Endometrium (tissue), 2 donors: ENCODE measurements at regions not wholly inside any gene's neighbourhood (a gene's known extent, or its start where the extent isn't known, plus 50 kb on each side); places are given as distances from the start of the nearest gene placed in this dataset.
"Not testable (repeated sequence)": the region's sequence is repeated elsewhere in the genome, so short reads cannot be mapped to it uniquely, and the experiment has no call there.

Source experiments
- FAIRE-seq: peaks from 2 replicates; lab custom pipeline; 2012; peaks lifted over from hg19 to GRCh38; lab: Jason Lieb, UNC
- donor health status: control.
- donor health status: control.

DNA sequence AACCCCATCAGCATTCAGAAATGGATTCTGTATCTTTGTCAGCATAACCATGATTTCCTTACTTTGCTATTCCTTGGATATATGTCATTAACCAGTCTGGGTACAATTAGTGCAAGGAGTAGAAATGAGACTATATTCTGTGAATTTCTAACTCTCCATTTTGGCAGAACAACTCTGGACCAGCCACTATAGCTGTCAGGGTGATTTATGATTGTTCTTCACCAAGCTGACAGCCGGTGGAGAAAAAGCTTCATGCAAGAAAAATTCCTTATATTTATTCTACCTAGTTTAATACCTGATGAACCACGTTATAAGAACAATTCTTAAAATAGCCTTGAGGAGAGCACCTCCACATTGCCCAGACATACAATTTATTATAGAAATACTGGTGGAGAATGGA, 431.2 kb upstream of the TCF4 start:
- no peak for FAIRE-seq

DNA sequence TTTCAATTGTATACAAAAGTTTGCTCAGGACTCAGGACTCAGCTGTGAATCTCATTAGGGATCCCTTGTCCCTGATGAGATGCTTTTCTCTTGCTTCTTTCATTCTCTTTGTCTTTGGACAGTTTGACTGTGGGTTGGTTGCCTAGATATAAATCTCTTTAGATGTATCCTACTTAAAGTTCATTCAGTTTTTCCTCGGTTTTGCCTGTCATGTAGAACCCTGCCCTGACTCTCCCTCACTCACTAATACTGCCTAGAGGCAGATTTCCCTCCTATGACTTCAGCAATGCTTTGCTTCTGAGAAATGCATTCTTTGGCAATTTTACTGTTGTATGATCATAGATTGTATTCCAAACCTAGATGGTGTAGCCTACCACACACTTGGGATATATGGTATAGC, 421.4 kb upstream of the TCF4 start:
- FAIRE-seq: no peak

DNA sequence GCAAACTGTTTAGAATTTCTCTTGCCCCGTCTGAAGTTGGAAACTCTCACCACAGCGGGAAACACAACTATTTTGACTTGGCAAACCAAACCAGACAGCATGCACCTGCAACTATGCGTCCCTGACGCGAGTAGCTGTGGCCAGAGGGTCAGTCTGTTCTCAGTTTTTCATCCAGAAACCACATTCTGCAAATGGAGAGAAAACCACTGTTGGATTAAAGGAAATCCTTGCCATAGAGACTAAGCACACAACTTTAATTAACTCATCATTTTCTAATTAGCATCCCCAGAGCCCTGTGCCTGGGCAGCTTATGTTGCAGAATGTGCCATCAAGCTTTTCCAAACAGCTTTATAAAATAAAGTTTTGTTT, 415.7 kb upstream of the TCF4 start:
- FAIRE-seq: no peak

DNA sequence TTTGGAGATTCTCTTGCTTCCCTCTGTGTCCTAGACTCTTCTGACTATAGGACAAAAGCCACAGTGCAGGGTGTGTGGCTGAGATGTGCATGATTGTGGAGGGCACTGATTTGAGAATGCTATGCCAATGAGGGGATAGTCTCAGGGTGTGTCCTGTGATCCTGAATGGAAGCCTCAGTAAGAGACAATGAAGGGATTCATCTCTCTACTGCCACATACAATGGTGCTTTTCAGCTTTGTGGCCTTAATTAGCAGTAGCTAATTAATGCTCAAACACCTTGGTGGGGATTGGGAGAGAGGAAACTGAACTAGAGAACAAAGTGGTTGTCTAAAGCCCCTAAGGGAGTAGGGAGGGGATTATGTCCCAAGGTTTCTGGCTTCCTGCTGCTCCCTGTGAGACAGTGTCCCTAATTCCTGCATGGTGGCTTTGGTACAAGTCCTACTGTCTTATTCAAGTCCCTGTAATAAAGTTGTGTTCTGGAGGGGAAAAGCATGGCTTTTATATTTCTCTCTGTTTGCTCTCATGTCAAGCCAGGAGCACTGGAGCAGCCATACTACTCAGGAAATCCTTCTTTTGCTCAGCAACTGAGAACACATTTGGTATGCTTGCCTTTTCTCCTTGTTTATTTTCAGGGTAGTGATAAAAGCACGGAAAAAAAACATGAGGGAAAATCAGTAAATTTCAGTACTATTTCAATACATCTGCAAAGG, 415.2 kb upstream of the TCF4 start:
- FAIRE-seq: no peak

DNA sequence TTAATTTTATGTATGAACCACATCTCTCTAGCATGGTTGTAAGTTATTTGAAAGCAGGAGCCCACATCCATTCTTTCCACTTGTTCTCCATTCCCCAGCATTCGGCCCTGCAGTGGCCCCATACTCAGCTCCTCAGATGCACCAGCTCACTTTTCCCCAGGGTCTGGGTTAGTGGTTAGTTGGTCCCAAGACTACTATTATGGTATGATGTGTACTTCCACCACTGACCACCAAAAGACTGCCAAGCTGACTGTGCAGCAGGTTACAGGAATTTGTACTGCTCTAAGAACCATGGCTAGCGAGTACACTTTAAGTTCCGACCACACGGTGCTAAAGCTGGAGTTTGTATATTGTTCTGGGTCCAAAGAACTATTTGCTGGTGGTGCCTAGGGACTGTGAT, 413.6 kb upstream of the TCF4 start:
- FAIRE-seq: no peak

DNA sequence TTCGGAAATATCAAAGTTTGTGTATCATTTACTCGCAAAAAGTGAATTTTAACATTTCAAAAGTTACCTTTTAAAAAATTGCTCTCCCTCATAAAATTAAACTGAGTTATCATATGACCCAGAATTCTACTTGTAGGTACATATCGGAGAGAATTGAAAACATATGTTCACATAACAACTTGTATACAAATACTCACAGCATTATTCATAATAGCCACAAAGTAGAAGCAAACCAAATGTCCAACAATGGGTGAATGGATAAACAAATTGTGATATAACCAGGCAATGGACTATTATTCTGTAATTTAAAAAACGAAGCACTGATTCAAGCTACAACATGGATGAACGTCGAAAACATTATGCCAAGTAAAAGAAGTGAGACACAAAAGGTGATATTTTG, 412.0 kb upstream of the TCF4 start:
- FAIRE-seq: no peak

DNA sequence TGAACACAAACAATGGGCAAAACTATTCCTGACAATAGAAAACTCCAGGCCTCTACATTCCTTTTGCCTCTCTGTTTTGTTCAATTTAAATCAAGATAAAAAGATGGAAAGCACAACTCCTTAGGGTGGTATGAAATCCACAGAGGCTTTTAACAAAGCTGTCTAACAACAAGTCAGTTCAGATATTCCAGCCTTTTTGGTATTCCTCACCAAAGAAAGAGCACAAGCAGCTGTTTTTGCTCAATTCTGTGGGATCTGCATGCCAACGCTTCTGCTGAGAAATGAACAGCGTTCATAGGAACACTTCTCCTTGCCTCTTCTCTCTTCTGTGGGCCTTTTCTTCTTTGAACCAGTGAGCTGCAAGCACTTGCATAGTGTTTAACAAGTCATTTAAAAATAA, 411.6 kb upstream of the TCF4 start:
- no peak for FAIRE-seq

DNA sequence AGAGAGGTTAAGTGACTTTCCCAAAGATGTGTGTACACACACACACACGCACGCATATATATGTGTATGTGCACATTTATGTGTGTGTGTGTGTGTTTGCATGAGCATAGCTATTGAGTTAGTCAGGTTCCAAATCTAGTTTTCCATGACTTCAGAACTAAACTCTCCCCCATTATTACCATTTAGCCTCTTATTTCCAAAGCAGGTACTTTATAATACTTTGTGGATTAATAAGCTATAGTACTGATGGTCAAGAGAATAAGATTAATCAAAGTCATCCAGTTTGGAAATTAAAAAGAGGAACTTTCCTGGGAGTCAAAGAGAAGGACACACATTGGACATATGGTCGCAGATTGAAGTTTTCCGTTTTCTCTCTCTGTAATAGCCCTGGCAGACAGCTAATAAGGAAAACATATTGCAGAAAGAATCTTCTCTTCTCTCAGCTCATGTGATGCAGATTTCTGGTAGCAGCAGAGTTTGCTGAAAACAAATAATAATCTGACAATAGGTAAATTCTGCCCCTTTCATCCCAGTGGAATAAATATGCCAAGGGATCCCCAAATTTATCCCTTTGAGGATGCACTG, 410.9 kb upstream of the TCF4 start:
- no peak for FAIRE-seq

DNA sequence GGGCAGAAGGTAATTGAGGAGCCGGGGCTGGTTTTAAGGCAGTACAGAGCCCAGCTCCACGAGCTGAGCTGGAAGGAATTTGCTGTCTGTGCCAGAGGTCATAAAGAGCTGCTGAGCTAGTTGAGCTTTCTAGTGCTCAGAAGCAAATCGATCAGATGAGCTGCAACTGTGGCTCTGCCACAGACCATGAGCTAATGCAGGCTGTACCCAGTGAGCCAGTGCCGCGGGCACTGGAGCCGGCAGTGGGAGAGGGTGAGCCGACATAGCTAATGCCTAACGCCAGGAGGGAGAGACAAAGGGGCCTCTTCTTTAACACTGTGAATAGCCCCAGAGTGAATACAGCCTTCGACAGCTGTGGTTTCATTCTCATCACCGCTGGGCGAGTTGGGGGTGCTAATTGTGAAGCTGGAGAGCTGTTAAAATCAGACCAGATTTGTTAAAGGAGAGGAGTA, 410.1 kb upstream of the TCF4 start:
- FAIRE-seq: no peak

DNA sequence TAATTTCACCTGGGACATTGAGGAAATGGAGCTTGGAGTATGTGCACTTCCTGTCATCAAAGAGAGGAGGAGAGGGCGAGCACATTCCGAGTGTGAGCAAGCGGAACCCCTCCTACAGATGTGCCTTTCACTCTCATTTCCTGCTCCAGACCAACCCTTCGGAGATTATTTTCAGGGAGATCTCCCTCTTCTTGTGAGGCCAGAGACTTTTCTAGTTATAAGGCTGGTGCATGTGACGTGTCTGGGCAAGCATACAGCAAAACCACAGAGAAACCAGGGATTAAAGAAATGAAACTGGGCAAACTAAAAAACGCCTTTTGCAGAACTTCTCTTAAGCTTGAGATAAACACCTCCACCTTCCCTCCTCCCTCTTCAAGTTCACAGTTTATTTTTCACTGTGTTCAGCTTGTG, 409.2 kb upstream of the TCF4 start:
- FAIRE-seq: no peak

DNA sequence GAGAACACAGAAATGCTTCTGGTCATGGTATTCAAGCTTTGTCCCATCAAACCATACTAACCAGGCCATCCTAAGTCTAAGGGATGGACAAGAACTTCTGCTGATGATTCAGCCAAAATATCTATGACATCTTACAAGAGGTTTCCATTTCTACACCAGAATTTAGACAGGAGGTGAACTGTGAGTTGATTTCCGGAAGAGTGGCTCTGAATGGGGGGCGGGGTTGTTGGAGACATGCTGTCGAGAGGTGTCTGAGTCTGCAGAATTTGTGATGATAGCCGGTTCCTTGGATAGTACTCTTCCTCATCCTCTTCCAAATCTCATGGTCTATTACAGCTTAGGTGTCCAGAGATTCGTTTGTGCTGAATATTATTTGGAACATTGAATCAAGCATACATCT, 408.7 kb upstream of the TCF4 start:
- FAIRE-seq: no peak

DNA sequence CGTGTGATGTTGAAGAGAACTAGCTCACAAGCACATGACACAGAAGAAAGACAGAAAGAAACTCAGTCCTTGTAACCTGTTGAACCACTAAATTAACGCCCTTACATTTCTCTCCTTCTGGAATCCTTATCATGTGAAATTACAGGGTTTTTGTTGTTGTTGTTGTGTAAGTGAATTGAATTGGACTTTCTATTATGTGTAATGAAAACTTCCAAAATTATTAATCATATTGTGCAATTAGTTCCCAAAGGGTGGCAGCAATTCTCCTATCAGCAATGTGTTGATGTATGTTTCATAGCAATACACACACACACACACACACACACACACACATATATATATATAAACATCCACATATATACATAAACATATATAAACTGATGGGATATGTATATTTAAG, 402.2 kb upstream of the TCF4 start:
- no peak for FAIRE-seq

DNA sequence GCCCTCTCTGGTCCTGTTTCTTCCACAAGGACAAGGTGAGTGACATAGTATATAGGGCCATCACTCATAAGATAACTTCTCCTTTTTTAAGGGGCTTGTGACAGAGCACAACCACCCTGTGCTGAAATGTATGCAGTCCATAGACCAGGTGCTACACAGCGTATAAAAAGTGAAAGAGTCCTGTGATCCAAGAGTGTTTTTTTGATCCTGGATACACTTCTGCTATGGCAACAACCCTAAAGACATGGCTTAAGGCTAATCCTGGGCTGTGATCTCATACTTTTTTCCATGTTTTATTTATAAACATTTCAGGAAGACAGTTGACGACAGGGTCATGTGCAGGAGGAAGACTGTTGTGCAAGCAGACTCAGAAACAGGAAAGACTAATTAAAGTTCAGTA, 400.5 kb upstream of the TCF4 start:
- FAIRE-seq: no peak

DNA sequence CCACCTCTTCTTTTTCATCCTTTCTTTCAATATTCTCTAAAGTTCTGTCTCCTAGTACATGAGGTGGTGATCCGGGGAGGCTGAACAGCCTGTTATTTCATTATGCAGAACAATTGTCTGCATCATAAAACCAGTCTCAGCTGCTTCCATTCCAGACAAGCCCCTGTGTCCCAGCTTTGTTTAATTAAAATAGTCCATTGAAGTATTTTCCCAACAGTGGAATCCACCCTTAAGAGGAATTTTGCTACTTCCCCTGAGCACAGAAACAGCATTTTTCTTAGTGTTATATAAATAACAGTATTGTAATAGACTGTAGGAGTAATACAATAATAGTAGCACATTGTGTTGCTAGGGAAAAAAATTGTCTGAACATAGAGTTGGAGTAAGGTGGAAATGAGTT, 395.4 kb upstream of the TCF4 start:
- peak; percentile 89 for FAIRE-seq

DNA sequence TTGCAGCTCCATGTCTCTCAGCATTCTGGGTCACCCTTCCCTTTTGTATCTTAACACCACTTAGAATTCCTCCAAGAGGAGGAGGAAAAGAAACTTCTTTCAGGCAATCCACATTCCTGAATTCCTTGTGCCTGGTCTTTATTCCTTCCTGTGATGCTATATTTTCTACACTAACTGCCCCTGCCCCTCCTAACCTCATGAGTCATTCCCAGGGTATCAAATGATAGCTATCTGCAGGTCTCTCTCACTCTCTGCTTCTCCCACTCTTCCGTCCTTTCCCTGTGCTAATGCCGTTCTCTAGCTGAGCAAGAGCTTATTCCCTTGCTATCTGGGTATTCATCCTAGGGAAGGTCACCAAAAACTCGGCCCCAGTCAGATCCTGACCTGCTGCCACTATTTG, 395.0 kb upstream of the TCF4 start:
- no peak for FAIRE-seq

DNA sequence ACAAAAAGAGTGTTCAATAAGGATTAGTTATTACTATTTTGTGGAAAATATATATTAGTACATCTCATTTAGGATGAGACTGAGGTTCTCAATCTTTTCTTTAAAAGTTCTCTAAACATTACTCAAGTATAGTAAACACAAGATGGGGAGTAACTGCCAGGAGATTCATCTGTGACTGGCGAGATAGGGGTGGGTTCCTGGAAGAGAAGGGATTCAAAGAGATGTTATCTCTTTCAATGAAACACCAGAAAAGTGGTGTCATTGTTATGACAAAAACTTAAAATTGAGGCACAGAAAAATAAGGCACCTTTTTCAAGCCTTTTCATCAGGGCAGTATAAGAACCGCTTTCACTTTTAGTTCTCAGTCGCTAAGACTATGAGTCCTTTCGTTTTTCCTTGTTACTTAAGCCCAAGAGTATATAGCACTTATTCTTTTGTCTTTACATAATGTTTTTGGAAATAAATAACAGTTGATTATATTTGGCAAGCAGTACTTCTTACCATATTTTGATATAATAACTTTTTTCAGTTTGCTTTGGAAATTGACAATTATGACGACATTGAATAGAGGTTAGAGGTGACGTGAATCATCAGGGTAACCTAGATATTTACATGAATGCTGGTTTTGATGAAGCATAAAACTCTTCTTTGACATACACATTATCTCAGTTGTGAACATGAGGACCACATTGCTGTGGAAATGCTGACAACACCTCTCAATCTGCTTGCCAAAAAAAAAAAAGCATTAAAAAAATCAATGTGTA, 393.9 kb upstream of the TCF4 start:
- no peak for FAIRE-seq

DNA sequence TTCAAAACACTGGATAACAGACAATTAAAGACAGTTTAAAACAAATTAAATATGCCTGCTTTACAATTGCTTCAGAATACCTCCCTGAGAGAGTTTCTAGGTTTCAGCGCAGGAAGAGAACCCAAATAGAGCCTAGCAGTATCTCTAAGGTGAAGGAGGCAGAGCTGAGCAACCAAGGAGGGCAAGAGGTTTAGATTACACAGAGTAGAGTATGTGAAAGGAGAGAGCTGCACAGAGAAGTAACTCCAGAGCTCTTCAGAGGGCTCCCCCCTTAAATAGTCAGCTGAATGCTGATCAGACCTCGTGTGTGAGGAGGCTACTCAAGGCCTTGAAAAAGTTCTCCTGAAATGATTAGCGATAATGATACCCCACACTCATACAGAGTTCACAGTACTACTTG, 386.5 kb upstream of the TCF4 start:
- no peak for FAIRE-seq

DNA sequence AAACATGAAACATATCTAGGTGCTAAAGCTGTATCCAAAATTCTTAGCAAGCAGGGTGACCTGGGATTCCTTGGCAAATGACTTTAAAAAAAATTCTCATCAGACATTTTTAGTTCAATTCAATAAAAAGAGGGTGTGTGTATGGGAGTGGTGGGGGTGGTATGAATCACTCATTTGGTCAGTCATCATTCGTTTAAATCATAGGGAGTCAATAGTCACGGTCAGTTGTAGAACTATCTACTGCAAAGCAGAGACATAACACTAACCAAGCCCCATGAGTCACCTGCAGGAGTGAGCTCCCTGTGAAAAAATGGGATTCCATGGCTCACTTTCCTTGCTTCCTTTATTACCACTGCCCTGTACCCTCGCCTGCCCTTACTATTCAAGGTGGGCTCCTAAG, 380.6 kb upstream of the TCF4 start:
- FAIRE-seq: no peak

DNA sequence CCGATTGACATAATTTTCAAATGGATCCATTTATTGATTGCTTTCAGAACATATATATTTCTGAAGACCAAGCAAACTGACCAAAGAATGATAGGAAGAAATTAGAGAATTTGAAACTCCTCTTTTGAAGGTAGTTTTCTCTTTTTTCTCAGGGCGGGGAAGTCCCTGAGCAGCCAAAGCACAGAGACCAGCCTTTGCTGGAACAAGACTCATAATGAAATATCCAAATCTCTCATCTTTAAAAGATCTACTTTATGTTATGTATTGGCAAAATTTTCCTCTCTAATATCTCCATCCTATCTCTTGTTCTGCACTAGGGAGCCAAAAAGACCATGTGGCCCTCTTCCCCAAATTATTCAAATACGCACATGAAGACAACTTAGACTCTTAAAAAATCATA, 379.0 kb upstream of the TCF4 start:
- no peak for FAIRE-seq

DNA sequence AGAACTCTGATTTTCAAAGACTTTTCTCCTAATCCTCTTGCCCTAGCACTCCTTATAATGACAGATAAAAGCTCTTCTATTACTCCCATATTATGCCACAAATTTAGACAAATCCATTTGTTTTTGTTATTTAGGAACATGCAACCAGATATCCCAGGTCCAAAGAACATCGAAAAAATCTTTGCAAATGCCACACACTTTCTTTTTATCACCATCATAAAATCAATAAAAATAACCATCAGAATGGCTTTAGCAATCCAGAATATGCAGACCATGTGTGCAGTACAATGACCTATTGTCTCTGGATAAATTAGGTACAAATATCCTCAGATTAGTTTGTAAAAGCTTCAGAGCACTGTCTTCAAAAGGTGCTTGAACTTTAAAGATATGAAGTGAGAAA, 376.2 kb upstream of the TCF4 start:
- peak; percentile 90 for FAIRE-seq

DNA sequence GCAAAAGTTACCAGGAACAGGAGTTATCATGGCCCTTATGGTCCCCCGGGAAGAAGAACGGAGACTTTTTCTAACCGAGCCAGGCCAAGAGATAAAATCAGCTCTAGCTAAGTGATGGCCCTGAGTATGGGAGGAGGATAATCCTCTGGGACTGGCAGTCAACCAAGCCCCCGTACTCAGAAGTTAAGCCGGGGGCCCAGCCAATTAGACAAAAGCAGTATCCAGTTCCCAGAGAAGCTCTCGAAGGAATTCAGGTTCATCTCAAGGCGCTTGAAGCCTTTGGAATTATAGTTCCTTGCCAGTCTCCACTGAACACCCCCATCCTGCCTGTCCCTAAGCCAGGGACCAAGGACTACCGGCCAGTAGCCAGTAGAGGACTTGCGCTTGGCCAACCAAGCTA, 365.3 kb upstream of the TCF4 start:
- FAIRE-seq: no peak

DNA sequence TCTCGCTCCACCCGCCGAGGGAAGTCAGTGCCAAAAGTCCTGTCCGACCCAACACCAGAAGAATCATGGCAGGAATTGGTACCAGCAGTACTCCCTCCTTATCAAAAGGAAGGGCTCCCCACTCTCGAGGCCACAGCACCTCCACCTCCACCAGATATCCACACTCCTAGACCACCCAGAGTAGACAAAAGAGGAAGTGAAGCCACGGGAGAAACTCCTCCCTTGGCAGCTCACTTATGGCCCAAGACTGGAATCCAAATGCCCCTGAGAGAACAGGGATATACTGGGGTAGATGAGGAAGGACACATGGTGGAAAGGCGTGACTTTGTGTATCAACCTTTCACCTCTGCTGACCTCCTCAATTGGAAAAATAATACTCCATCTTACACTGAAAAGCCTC, 363.7 kb upstream of the TCF4 start:
- not testable (repeated sequence) for FAIRE-seq

DNA sequence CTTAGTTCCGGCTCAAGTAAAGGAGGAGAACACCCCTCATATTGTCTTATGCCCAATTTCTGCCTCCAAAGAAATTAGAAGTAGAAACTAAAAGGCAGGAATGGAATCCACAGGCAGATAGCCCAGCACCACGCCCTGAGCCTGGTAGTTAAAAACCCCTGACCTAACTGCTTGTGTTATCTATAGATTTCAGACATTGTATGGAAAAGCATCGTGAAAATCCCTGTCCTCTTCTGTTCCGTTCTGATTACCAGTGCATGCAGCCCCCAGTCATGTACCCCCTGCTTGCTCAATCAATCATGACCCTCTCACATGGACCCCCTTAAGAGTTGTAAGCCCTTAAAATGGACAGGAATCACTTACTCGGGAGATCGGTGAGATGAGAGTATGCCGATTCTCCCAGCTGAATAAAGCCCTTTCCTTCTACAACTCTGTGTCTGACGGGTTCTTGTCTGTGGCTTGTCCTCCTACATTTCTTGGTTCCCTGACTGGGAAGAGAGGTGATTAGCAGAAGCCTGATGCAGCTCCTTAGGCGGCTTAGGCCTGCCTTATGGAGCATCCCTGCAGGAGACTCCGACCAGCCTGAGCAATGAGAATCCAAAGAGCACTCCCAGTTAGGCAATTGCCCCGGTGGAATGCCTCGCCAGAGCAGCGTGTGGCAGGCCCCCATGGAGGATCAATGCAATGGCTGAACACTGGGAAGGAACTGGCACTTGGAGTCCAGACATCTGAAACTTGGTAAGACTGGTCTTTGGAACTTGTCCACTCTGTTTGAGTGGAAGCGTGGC, 362.6 kb upstream of the TCF4 start:
- no peak for FAIRE-seq
